PC-9 (cell line): ENCODE measurements at regions not wholly inside any gene's neighbourhood (a gene's known extent, or its start where the extent isn't known, plus 50 kb on each side); places are given as distances from the start of the nearest gene placed in this dataset.

Source experiments
- CTCF ChIP-seq: fragments of 200-600 bp; sonication (generic); conservative IDR thresholded peaks from 2 replicates; pipeline ENCODE4 v1.6.1; 2017; ENCODE audit warnings: mixed run types, antibody characterized with exemption, mild to moderate bottlenecking, moderate library complexity
- EZH2 ChIP-seq: fragments of 200-600 bp; sonication (generic); IDR thresholded peaks from 2 replicates; pipeline ENCODE4 v1.8.0; 2017; ENCODE audit warnings: antibody characterized with exemption, low read depth

GRCh38 chr20:6473197-6473596, 294.3 kb upstream of the BMP2 start:
- no peak for TF ChIP-seq CTCF
- TF ChIP-seq EZH2: no peak
